GM13976 (cell line): ENCODE measurements at regions not wholly inside any gene's neighbourhood (a gene's known extent, or its start where the extent isn't known, plus 50 kb on each side); places are given as distances from the start of the nearest gene placed in this dataset.

ENCODE experiments used
- DNase-seq: peaks from one replicate; pipeline ENCODE4 v3.0.0; 2012; ENCODE audit warnings: low spot score
- CTCF ChIP-seq: IDR thresholded peaks from 2 replicates; pipeline ENCODE4 v1.5.1; 2012; ENCODE audit warnings: borderline replicate concordance, mild to moderate bottlenecking; ENCODE audit not compliant: insufficient read depth; ENCODE audit errors: extremely low read depth, missing control alignments, control extremely low read depth
- in situ Hi-C: fragments of 300-500 bp; cut with MboI; formaldehyde crosslinking; loops from one replicate; pipeline ENCODE4 v1.12.0; 2022; ENCODE audit warnings: low sequenced_read_pairs, mixed read lengths, inconsistent platforms; ENCODE audit not compliant: unreplicated experiment

GRCh38 chr3:17800232-17800631 is 57.8 kb upstream of the TBC1D5 start:
- in situ Hi-C loops = no loop called here
- DNase-seq = no peak
- no peak for TF ChIP-seq CTCF

GRCh38 chr3:17799312-17799711 is 56.9 kb upstream of the TBC1D5 start:
- in situ Hi-C loops = no loop called here
- DNase-seq = no peak
- no peak for TF ChIP-seq CTCF

- TF ChIP-seq CTCF = no peak
- DNase-seq = no peak
- in situ Hi-C loops = no loop called here
These were observed 55.6 kb upstream of the TBC1D5 start for GRCh38 chr3:17798000-17798399.

GRCh38 chr3:17795711-17796110 is 53.3 kb upstream of the TBC1D5 start:
- no peak for DNase-seq
- in situ Hi-C loops = no loop called here
- no peak for TF ChIP-seq CTCF

- no peak for TF ChIP-seq CTCF
- DNase-seq = no peak
- in situ Hi-C loops = no loop called here
These were observed 52.8 kb upstream of the TBC1D5 start for GRCh38 chr3:17795280-17795679.

- in situ Hi-C loops = no loop called here
- DNase-seq = no peak
- no peak for TF ChIP-seq CTCF
These were observed 51.2 kb upstream of the TBC1D5 start for GRCh38 chr3:17793542-17794195.
